WERI-Rb-1 (cell line): ENCODE measurements at regions not wholly inside any gene's neighbourhood (a gene's known extent, or its start where the extent isn't known, plus 50 kb on each side); places are given as distances from the start of the nearest gene placed in this dataset.

Experiments
- DNase-seq: peaks from one replicate; pipeline ENCODE4 v3.0.0-alpha.2; 2020
- H3K27ac ChIP-seq: fragments of 250-450 bp; sonication (Bioruptor Pico); 2 replicates; pipeline ENCODE4 v1.5.1; 2020; ENCODE audit warnings: mild to moderate bottlenecking, moderate library complexity
- H3K27me3 ChIP-seq: fragments of 250-450 bp; sonication (Bioruptor Pico); 2 replicates; pipeline ENCODE4 v1.5.1; 2021; ENCODE audit warnings: mild to moderate bottlenecking, low read depth, moderate library complexity; ENCODE audit not compliant: insufficient read depth, severe bottlenecking
- H3K36me3 ChIP-seq: fragments of 250-450 bp; sonication (Bioruptor Pico); 2 replicates; pipeline ENCODE4 v1.5.1; 2020; ENCODE audit warnings: mild to moderate bottlenecking, moderate library complexity
- H3K4me3 ChIP-seq: 2 replicates; pipeline ENCODE4 v1.5.1; 2011; ENCODE audit warnings: low read depth, mild to moderate bottlenecking, control low read depth, low read length
- H3K9me3 ChIP-seq: fragments of 250-450 bp; sonication (Bioruptor Pico); 2 replicates; pipeline ENCODE4 v1.5.1; 2021; ENCODE audit warnings: mild to moderate bottlenecking, moderate library complexity; ENCODE audit not compliant: severe bottlenecking
- TF ChIP-seq, protein P1 (sequence below): IDR thresholded peaks from 2 replicates; pipeline ENCODE4 v1.5.1; 2011; ENCODE audit warnings: low read depth, mild to moderate bottlenecking, control low read depth, inconsistent platforms, low read length

DNA sequence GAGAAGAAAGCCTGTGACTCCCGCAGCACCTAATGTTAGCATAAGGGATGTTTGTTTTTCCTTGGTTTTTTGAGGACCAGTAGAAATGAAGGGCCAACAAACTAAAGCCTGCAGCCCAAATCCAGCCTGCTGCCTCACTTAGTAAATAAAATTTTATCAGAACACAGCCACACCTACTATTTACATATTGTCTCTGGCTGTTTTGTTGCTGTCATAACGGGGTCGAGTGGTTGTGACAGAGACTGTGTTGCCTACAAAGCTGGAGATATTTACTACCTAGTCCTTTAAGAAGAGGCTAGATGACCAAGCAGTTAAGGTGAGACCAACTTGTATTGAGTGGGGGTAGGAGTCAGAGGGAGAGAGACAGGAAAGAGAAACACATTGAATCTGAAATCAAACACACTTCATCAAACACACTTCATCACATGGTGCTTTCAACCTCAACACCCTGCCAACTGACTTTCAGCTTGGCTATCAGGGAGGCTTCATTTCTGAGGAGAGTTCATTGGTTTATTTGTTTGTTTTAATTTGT lies 546.3 kb upstream of the CDH11 start:
- TF ChIP-seq, protein P1, sequence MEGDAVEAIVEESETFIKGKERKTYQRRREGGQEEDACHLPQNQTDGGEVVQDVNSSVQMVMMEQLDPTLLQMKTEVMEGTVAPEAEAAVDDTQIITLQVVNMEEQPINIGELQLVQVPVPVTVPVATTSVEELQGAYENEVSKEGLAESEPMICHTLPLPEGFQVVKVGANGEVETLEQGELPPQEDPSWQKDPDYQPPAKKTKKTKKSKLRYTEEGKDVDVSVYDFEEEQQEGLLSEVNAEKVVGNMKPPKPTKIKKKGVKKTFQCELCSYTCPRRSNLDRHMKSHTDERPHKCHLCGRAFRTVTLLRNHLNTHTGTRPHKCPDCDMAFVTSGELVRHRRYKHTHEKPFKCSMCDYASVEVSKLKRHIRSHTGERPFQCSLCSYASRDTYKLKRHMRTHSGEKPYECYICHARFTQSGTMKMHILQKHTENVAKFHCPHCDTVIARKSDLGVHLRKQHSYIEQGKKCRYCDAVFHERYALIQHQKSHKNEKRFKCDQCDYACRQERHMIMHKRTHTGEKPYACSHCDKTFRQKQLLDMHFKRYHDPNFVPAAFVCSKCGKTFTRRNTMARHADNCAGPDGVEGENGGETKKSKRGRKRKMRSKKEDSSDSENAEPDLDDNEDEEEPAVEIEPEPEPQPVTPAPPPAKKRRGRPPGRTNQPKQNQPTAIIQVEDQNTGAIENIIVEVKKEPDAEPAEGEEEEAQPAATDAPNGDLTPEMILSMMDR = no peak
- H3K27ac ChIP-seq = no peak overlapping the region

DNA sequence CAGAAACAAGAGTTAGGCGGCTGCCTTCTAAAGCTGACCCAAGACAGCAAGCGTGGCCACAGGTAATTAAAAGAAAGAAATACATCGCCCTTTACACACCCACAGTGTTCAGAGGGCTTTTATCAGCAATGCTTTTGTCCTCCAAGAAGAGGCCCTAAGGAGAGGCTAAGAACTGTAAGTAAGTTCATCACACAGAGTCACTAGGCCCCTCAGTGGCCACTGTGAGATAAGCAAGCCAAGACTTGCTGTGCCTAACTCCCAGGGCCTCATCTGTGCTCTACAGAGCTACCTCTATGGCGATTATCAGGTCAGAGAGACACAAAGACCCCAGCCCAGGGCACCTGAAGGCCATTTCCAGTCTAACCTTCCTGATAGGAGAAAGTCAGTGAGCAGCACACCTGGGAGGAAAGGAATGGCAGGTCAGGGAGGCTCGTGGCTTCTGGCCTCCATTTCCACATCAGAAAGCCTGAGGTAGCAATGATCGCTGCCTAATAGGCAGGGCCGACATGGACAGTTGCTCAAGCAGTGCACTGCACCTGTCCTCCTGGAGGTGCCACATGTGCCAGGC lies 545.2 kb upstream of the CDH11 start:
- TF ChIP-seq, protein P1 = peak; percentile 64
- peak; percentile 49 for DNase-seq
- no peak overlapping the region for H3K27ac ChIP-seq

More for the DNA sequence above, 546.3 kb upstream of the CDH11 start:
- Histone ChIP-seq H3K4me3 (no peak overlapping the region), H3K27me3 (no peaks in the 10 kb centered on the region), H3K36me3 (no peaks in the 10 kb centered on the region), H3K9me3 (no peaks in the 10 kb centered on the region)
- no peak for DNase-seq

DNA sequence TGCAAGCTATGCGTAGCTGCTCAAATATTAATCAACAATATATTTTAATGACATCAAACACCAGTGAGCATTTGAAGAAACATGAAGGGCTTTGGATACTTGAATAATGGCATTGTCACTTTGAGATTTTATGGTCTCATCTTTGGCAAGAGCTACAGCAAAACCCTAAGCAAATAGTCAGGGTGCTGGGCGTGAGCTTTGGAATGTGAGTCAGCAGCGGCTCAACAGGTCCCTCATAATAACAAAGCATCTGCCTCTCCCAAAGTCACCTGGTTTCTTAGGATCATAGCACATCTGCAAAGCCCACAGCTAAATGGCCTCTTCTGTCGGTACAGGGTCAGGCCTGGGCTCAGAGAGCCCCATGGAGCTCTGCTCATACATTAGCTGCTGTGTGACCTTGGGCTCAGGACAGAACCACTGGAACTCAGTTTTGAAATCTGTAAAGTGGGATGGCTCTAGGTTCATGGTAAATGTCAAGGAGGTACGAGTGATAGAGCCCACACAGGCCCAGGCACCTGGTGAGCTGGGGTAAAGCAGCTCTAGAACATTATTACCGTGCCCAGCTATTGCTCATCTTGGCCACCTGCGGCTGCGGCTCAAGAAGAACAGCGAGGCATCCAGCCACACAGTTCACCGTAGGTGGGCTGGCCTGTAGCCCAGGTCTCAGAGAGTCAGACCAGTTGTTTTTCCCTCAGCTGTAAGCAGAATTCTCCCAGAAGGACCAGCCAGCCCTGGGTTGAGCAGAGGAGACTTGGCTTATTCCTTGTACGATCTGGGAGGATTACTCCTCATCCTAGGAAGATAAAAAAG lies 544.5 kb upstream of the CDH11 start:
- TF ChIP-seq, protein P1 = no peak
- no peaks in the 10 kb centered on the region for H3K9me3 ChIP-seq
- H3K27me3 ChIP-seq = no peaks in the 10 kb centered on the region
- H3K4me3 ChIP-seq = no peak overlapping the region
- DNase-seq = no peak
- H3K36me3 ChIP-seq = no peaks in the 10 kb centered on the region
- H3K27ac ChIP-seq = no peak overlapping the region

More for the DNA sequence above, 545.2 kb upstream of the CDH11 start:
- Histone ChIP-seq H3K4me3 (no peak overlapping the region), H3K9me3 (no peaks in the 10 kb centered on the region), H3K36me3 (no peaks in the 10 kb centered on the region), H3K27me3 (no peaks in the 10 kb centered on the region)

DNA sequence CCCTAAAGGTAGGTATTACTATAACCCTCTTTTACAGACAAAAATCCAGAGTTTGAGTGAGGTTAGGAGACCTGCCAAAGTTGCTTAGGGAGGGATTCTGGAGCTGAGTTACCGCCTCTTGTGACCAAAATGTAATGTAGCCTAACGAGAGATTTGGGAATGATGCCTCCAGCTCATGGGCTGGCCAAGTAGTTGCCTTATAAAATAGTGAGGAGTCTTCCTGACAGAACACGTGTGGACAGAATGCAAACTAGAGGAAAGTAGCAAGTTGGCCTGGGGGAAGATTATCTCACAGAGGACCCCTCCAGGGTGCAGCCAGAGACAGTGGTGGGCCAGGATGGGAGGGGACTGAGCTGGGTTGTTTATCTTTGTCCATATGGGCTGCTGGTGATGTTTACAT lies 543.7 kb upstream of the CDH11 start:
- TF ChIP-seq, protein P1 = no peak
- H3K36me3 ChIP-seq = no peaks in the 10 kb centered on the region
- no peak overlapping the region for H3K27ac ChIP-seq
- no peak overlapping the region for H3K4me3 ChIP-seq
- H3K9me3 ChIP-seq = no peaks in the 10 kb centered on the region
- DNase-seq = no peak
- H3K27me3 ChIP-seq = no peaks in the 10 kb centered on the region

DNA sequence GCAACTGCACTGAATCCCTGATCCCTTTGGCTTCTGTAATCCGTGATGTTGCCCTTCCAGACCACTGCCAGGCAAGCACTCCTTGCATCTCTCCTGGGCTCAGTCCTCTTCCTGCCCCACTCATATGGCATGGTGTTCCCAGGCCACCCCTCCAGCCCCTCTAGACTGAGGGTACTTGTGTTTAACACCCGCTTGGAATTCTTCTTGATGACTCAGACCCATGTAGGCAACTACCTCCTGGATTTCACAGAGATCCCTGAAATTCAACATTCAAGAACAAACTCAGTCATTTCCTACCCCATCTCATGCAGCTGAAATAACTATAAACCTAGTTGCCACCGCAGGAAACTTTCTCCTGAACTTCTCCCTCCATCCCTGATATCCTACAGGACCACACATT lies 541.9 kb upstream of the CDH11 start:
- no peak overlapping the region for H3K27ac ChIP-seq
- no peak for DNase-seq
- TF ChIP-seq, protein P1 = no peak
- no peaks in the 10 kb centered on the region for H3K27me3 ChIP-seq
- H3K4me3 ChIP-seq = no peak overlapping the region
- H3K36me3 ChIP-seq = no peaks in the 10 kb centered on the region
- H3K9me3 ChIP-seq = no peaks in the 10 kb centered on the region
